ENCODE measurements at regions not wholly inside any gene's neighbourhood (a gene's known extent, or its start where the extent isn't known, plus 50 kb on each side); places are given as distances from the start of the nearest gene placed in this dataset.

DNA sequence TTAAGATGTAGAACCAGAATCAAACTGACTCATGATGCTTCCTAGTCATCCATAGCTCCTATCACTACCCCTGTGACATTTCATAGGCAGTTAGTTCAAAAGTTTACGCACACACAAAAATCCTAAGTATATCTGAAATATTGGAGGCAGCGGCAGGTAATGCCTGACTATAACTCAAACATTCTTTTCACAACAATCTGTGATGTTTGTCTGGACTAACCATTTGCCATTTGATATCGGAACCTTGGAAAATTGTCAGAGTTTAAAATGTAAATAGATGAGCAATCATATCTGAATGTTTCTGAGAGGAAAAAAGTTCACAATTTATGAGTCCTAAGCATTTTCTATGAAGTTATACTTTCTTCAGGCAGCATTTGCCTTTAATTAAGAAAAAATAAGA lies 1078.2 kb downstream of the EPHA7 start:
- no peaks in the 10 kb centered on the region for H3K27me3 Mint-ChIP-seq (ENCODE audit: low read depth)
- no peak overlapping the region for H3K27ac Mint-ChIP-seq
- H3K4me3 Mint-ChIP-seq = no peak overlapping the region
- no peak for TF ChIP-seq CTCF (IDR thresholded peaks at IDR 0.05; ENCODE audit: unreplicated experiment in 3 of 3)
- no peaks in the 10 kb centered on the region for H3K9me3 Mint-ChIP-seq
- H3K36me3 Mint-ChIP-seq (ENCODE audit: low read depth) = no peaks in the 10 kb centered on the region
- H3K4me1 Mint-ChIP-seq = no peaks in the 10 kb centered on the region

DNA sequence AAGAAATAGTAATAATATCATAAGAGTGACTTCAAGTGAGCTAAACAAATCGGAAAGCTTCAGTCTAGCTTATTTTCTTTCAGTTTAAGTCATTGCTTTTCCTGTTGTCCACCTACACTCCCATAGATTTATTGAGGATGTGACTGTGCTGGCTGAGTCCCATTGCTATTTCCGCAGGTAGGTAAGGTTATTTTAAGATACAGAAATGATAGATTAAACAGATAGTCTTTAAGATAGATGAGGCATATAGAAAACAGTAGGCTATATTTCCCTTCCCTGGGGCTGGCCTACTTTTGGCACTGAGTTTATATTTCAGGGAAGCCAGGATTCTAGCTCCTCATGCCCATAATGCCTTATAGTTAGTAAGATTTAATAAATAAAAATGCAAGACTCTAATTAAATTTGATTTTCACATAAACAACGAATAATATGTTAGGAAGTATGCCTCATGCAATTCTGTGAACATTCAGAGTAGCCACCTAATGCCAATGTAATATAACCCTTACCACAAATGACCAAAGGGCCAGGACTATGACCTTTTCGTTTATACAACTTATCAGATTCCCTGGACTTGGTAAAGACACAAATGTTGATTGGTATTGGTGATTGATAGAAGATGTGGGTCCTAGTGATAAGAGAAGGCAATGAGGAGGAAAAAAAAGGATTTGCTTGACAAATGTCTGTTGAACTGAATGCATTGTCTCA lies 1079.3 kb downstream of the EPHA7 start:
- H3K27ac Mint-ChIP-seq = no peak overlapping the region
- H3K27me3 Mint-ChIP-seq (ENCODE audit: low read depth) = no peaks in the 10 kb centered on the region
- TF ChIP-seq CTCF (IDR thresholded peaks at IDR 0.05; ENCODE audit: unreplicated experiment in 3 of 3) = no peak
- no peaks in the 10 kb centered on the region for H3K36me3 Mint-ChIP-seq (ENCODE audit: low read depth)
- H3K4me1 Mint-ChIP-seq = no peaks in the 10 kb centered on the region
- H3K9me3 Mint-ChIP-seq = no peaks in the 10 kb centered on the region
- no peak overlapping the region for H3K4me3 Mint-ChIP-seq

DNA sequence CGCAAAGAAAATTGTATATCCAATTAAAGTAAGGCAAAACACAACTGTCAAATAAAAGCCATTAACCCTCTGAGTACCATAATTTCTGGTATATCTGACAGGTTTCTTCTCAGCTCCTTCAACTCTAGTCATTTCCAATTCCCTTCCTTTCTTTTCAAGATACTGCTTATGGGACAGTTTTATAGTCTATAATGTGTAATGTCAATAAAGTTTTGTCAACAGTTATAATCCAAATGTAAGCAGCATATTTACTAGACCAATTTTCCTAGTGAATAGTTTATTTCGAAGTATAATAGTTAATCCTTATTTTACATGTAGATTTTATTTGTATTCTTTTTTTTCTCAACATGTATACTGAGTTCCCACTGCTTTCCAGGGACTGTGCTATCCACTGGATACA lies 1081.8 kb downstream of the EPHA7 start:
- Mint-ChIP-seq H3K4me3 (no peak overlapping the region), H3K27ac (no peak overlapping the region), H3K36me3 (ENCODE audit: low read depth) (no peaks in the 10 kb centered on the region), H3K4me1 (no peaks in the 10 kb centered on the region), H3K27me3 (ENCODE audit: low read depth) (no peaks in the 10 kb centered on the region), H3K9me3 (no peaks in the 10 kb centered on the region)
- no peak for TF ChIP-seq CTCF (IDR thresholded peaks at IDR 0.05; ENCODE audit: unreplicated experiment in 3 of 3)

DNA sequence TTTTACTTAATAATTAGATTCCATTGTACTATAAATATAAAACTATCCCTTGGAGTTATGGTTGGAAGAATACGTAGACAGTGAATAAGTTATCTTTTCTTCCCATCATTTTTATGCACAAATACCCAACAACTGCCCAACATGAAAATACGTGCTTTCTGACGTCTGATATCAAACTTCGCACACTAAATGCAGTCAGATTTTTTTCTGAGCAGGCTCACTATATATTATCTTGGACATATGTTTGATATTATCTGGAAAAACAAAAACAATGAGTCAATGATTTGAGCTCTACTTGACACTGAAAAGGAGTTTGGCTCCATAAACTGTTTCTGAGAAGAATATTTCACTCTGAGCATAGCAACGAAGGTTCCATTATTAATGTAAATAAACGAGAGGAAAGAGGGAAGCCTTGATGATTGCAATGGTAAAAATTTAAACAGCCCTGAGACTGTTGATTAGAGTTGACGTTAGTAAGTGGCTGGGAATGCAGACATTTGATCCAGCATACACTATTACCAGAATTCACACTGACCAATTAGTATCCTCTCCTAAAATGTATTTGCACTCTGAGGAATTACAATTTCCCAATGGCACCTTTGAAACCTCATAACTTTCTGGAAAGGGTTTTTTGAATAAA lies 1090.0 kb downstream of the EPHA7 start:
- H3K36me3 Mint-ChIP-seq (ENCODE audit: low read depth) = no peaks in the 10 kb centered on the region
- H3K4me3 Mint-ChIP-seq = no peak overlapping the region
- no peak for TF ChIP-seq CTCF (IDR thresholded peaks at IDR 0.05; ENCODE audit: unreplicated experiment in 3 of 3)
- no peaks in the 10 kb centered on the region for H3K4me1 Mint-ChIP-seq
- no peaks in the 10 kb centered on the region for H3K9me3 Mint-ChIP-seq
- H3K27ac Mint-ChIP-seq = no peak overlapping the region
- H3K27me3 Mint-ChIP-seq (ENCODE audit: low read depth) = no peaks in the 10 kb centered on the region

DNA sequence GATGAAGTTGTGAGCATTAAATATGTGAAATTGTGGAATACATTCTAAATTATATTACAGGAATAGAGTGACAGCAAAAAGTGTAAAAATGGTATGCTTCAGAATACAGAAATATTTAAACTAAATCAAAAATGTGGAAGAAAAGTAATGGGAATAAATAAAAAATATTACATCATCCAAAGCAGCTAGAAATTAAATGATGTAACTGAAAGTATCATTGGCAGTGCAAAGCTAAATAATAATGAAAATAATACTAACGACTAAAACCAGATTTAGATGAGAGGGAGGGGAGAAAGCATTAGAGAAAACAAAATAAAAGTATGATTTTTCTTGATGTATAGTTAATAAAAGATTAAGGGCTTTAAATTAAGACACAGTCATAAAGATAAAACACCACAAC lies 1104.0 kb downstream of the EPHA7 start:
- H3K4me1 Mint-ChIP-seq = no peaks in the 10 kb centered on the region
- TF ChIP-seq CTCF (IDR thresholded peaks at IDR 0.05; ENCODE audit: unreplicated experiment in 3 of 3) = no peak
- no peak overlapping the region for H3K4me3 Mint-ChIP-seq
- no peak overlapping the region for H3K27ac Mint-ChIP-seq
- peaks cover 2% of the 10 kb centered on the region for H3K9me3 Mint-ChIP-seq
- no peaks in the 10 kb centered on the region for H3K27me3 Mint-ChIP-seq (ENCODE audit: low read depth)
- no peaks in the 10 kb centered on the region for H3K36me3 Mint-ChIP-seq (ENCODE audit: low read depth)

DNA sequence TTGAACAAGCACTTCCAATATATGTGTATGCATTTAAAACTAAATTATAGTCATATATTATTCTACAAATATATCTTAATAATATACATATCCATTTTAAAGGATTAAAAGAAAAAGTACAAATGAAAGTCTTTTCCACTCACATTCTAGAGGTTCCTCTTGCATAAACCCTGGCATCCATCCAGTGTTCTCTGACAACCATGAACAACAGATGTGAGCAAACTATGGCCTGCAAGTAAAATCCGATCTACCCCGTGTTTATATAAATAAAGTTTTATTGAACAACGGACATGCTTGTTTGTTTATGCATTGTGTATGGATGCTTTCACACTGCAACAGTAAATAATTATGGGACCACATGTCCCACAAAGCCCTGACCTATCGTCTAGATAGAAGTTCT lies 1122.3 kb downstream of the EPHA7 start:
- Mint-ChIP-seq H3K27ac (no peak overlapping the region), H3K27me3 (ENCODE audit: low read depth) (no peaks in the 10 kb centered on the region), H3K36me3 (ENCODE audit: low read depth) (no peaks in the 10 kb centered on the region), H3K4me1 (no peaks in the 10 kb centered on the region), H3K9me3 (peaks cover under 1% of the 10 kb centered on the region), H3K4me3 (no peak overlapping the region)
- no peak for TF ChIP-seq CTCF (IDR thresholded peaks at IDR 0.05; ENCODE audit: unreplicated experiment in 3 of 3)

All from nephron (organoid).